ENCODE measurements at regions not wholly inside any gene's neighbourhood (a gene's known extent, or its start where the extent isn't known, plus 50 kb on each side); places are given as distances from the start of the nearest gene placed in this dataset.
"Not testable (repeated sequence)": the region's sequence is repeated elsewhere in the genome, so short reads cannot be mapped to it uniquely, and the experiment has no call there.

GRCh38 chr1:242973341-242973740 is 281.7 kb downstream of the CEP170 start:
- H3K9me3 ChIP-seq (ENCODE audit: control extremely low read depth in 1 of 5, control insufficient read depth in 4 of 5, insufficient read depth in 2 of 5, low read depth in 1 of 5, low read length in 4 of 5); CTCF ChIA-PET; DNase-seq; H3K36me3 ChIP-seq (ENCODE audit: control insufficient read depth in 4 of 4, insufficient read depth in 4 of 4, low read length in 3 of 4); H3K27ac ChIP-seq (ENCODE audit: insufficient read depth in 1 of 2, low read depth in 1 of 2, low read length in 2 of 2, poor library complexity in 1 of 2, severe bottlenecking in 2 of 2); H3K4me3 ChIP-seq (ENCODE audit: control insufficient read depth in 1 of 7, extremely low read depth in 1 of 7, insufficient read depth in 4 of 7, low read depth in 2 of 7, low read length in 6 of 7); H3K4me1 ChIP-seq (ENCODE audit: control extremely low read depth in 1 of 4, control insufficient read depth in 4 of 4, insufficient read depth in 4 of 4, low read length in 3 of 4); H3K27me3 ChIP-seq (replicated peaks in 2 of 5; ENCODE audit: control insufficient read depth in 4 of 5, insufficient read depth in 5 of 5, low read length in 4 of 5); POLR2A ChIA-PET: not testable (repeated sequence)
- no CpG with 5 or more reads among the region's 3 CpGs for WGBS (ENCODE audit: insufficient coverage)

GRCh38 chr1:242966892-242967291 is 288.2 kb downstream of the CEP170 start:
- no peak for DNase-seq
- Histone ChIP-seq H3K9me3 (ENCODE audit: control extremely low read depth in 1 of 5, control insufficient read depth in 4 of 5, insufficient read depth in 2 of 5, low read depth in 1 of 5, low read length in 4 of 5) (peaks cover 0 to 3% (median 2%) of the 10 kb centered on the region in 5 experiments), H3K4me1 (ENCODE audit: control extremely low read depth in 1 of 4, control insufficient read depth in 4 of 4, insufficient read depth in 4 of 4, low read length in 3 of 4) (no peaks in the 10 kb centered on the region), H3K27ac (ENCODE audit: insufficient read depth in 1 of 2, low read depth in 1 of 2, low read length in 2 of 2, poor library complexity in 1 of 2, severe bottlenecking in 2 of 2) (no peak overlapping the region), H3K4me3 (ENCODE audit: control insufficient read depth in 1 of 7, extremely low read depth in 1 of 7, insufficient read depth in 4 of 7, low read depth in 2 of 7, low read length in 6 of 7) (no peak overlapping the region), H3K36me3 (ENCODE audit: control insufficient read depth in 4 of 4, insufficient read depth in 4 of 4, low read length in 3 of 4) (no peaks in the 10 kb centered on the region), H3K27me3 (replicated peaks in 2 of 5; ENCODE audit: control insufficient read depth in 4 of 5, insufficient read depth in 5 of 5, low read length in 4 of 5) (no peaks in the 10 kb centered on the region)
- WGBS (ENCODE audit: insufficient coverage) = 100% methylated on average over 2 of the region's 3 CpGs
- CTCF ChIA-PET = no interaction called here
- POLR2A ChIA-PET = no interaction called here

- CTCF ChIA-PET = not testable (repeated sequence)
- no CpG with 5 or more reads among the region's 3 CpGs for WGBS (ENCODE audit: insufficient coverage)
Observed at GRCh38 chr1:242959397-242959796, 295.7 kb downstream of the CEP170 start.

GRCh38 chr1:242954945-242955344 is 300.1 kb downstream of the CEP170 start:
- H3K4me1 ChIP-seq (ENCODE audit: control extremely low read depth in 1 of 4, control insufficient read depth in 4 of 4, insufficient read depth in 4 of 4, low read length in 3 of 4); H3K36me3 ChIP-seq (ENCODE audit: control insufficient read depth in 4 of 4, insufficient read depth in 4 of 4, low read length in 3 of 4); CTCF ChIA-PET; H3K27me3 ChIP-seq (replicated peaks in 2 of 5; ENCODE audit: control insufficient read depth in 4 of 5, insufficient read depth in 5 of 5, low read length in 4 of 5); H3K4me3 ChIP-seq (ENCODE audit: control insufficient read depth in 1 of 7, extremely low read depth in 1 of 7, insufficient read depth in 4 of 7, low read depth in 2 of 7, low read length in 6 of 7); H3K27ac ChIP-seq (ENCODE audit: insufficient read depth in 1 of 2, low read depth in 1 of 2, low read length in 2 of 2, poor library complexity in 1 of 2, severe bottlenecking in 2 of 2); H3K9me3 ChIP-seq (ENCODE audit: control extremely low read depth in 1 of 5, control insufficient read depth in 4 of 5, insufficient read depth in 2 of 5, low read depth in 1 of 5, low read length in 4 of 5); DNase-seq; POLR2A ChIA-PET: not testable (repeated sequence)
- WGBS (ENCODE audit: insufficient coverage) = 100% methylated on average over 1 of the region's 3 CpGs

More at GRCh38 chr1:242959397-242959796, 295.7 kb downstream of the CEP170 start:
- H3K4me1 ChIP-seq (ENCODE audit: control extremely low read depth in 1 of 4, control insufficient read depth in 4 of 4, insufficient read depth in 4 of 4, low read length in 3 of 4); H3K27me3 ChIP-seq (replicated peaks in 2 of 5; ENCODE audit: control insufficient read depth in 4 of 5, insufficient read depth in 5 of 5, low read length in 4 of 5); H3K27ac ChIP-seq (ENCODE audit: insufficient read depth in 1 of 2, low read depth in 1 of 2, low read length in 2 of 2, poor library complexity in 1 of 2, severe bottlenecking in 2 of 2); H3K9me3 ChIP-seq (ENCODE audit: control extremely low read depth in 1 of 5, control insufficient read depth in 4 of 5, insufficient read depth in 2 of 5, low read depth in 1 of 5, low read length in 4 of 5); POLR2A ChIA-PET; DNase-seq; H3K4me3 ChIP-seq (ENCODE audit: control insufficient read depth in 1 of 7, extremely low read depth in 1 of 7, insufficient read depth in 4 of 7, low read depth in 2 of 7, low read length in 6 of 7); H3K36me3 ChIP-seq (ENCODE audit: control insufficient read depth in 4 of 4, insufficient read depth in 4 of 4, low read length in 3 of 4): not testable (repeated sequence)

- WGBS (ENCODE audit: insufficient coverage) = 93% methylated on average over 3 of the region's 3 CpGs
- Histone ChIP-seq H3K36me3 (ENCODE audit: control insufficient read depth in 4 of 4, insufficient read depth in 4 of 4, low read length in 3 of 4) (no peaks in the 10 kb centered on the region), H3K4me3 (ENCODE audit: control insufficient read depth in 1 of 7, extremely low read depth in 1 of 7, insufficient read depth in 4 of 7, low read depth in 2 of 7, low read length in 6 of 7) (no peak overlapping the region), H3K27me3 (replicated peaks in 2 of 5; ENCODE audit: control insufficient read depth in 4 of 5, insufficient read depth in 5 of 5, low read length in 4 of 5) (no peaks in the 10 kb centered on the region), H3K4me1 (ENCODE audit: control extremely low read depth in 1 of 4, control insufficient read depth in 4 of 4, insufficient read depth in 4 of 4, low read length in 3 of 4) (no peaks in the 10 kb centered on the region), H3K9me3 (ENCODE audit: control extremely low read depth in 1 of 5, control insufficient read depth in 4 of 5, insufficient read depth in 2 of 5, low read depth in 1 of 5, low read length in 4 of 5) (no peaks in the 10 kb centered on the region), H3K27ac (ENCODE audit: insufficient read depth in 1 of 2, low read depth in 1 of 2, low read length in 2 of 2, poor library complexity in 1 of 2, severe bottlenecking in 2 of 2) (no peak overlapping the region)
- ChIA-PET POLR2A (no interaction called here), CTCF (no interaction called here)
- no peak for DNase-seq
Observed at GRCh38 chr1:242946206-242946605, 308.9 kb downstream of the CEP170 start.

GRCh38 chr1:242936725-242937124 is 318.4 kb downstream of the CEP170 start:
- peak in 1 of 3 donors; percentile 2 for DNase-seq
- H3K27ac ChIP-seq (ENCODE audit: insufficient read depth in 1 of 2, low read depth in 1 of 2, low read length in 2 of 2, poor library complexity in 1 of 2, severe bottlenecking in 2 of 2); H3K27me3 ChIP-seq (replicated peaks in 2 of 5; ENCODE audit: control insufficient read depth in 4 of 5, insufficient read depth in 5 of 5, low read length in 4 of 5); H3K4me3 ChIP-seq (ENCODE audit: control insufficient read depth in 1 of 7, extremely low read depth in 1 of 7, insufficient read depth in 4 of 7, low read depth in 2 of 7, low read length in 6 of 7); H3K36me3 ChIP-seq (ENCODE audit: control insufficient read depth in 4 of 4, insufficient read depth in 4 of 4, low read length in 3 of 4); POLR2A ChIA-PET; H3K9me3 ChIP-seq (ENCODE audit: control extremely low read depth in 1 of 5, control insufficient read depth in 4 of 5, insufficient read depth in 2 of 5, low read depth in 1 of 5, low read length in 4 of 5); CTCF ChIA-PET; H3K4me1 ChIP-seq (ENCODE audit: control extremely low read depth in 1 of 4, control insufficient read depth in 4 of 4, insufficient read depth in 4 of 4, low read length in 3 of 4): not testable (repeated sequence)
- 30% methylated on average over 4 of the region's 11 CpGs for WGBS (ENCODE audit: insufficient coverage)

- CTCF ChIA-PET; H3K9me3 ChIP-seq (ENCODE audit: control extremely low read depth in 1 of 5, control insufficient read depth in 4 of 5, insufficient read depth in 2 of 5, low read depth in 1 of 5, low read length in 4 of 5); POLR2A ChIA-PET; H3K4me1 ChIP-seq (ENCODE audit: control extremely low read depth in 1 of 4, control insufficient read depth in 4 of 4, insufficient read depth in 4 of 4, low read length in 3 of 4); H3K27ac ChIP-seq (ENCODE audit: insufficient read depth in 1 of 2, low read depth in 1 of 2, low read length in 2 of 2, poor library complexity in 1 of 2, severe bottlenecking in 2 of 2); H3K27me3 ChIP-seq (replicated peaks in 2 of 5; ENCODE audit: control insufficient read depth in 4 of 5, insufficient read depth in 5 of 5, low read length in 4 of 5); H3K4me3 ChIP-seq (ENCODE audit: control insufficient read depth in 1 of 7, extremely low read depth in 1 of 7, insufficient read depth in 4 of 7, low read depth in 2 of 7, low read length in 6 of 7); H3K36me3 ChIP-seq (ENCODE audit: control insufficient read depth in 4 of 4, insufficient read depth in 4 of 4, low read length in 3 of 4): not testable (repeated sequence)
- 10% methylated on average over 3 of the region's 6 CpGs for WGBS (ENCODE audit: insufficient coverage)
- DNase-seq = peak in 1 of 3 donors; percentile 23
Observed at GRCh38 chr1:242924717-242925116, 330.4 kb downstream of the CEP170 start.

- H3K27ac ChIP-seq (ENCODE audit: insufficient read depth in 1 of 2, low read depth in 1 of 2, low read length in 2 of 2, poor library complexity in 1 of 2, severe bottlenecking in 2 of 2); H3K27me3 ChIP-seq (replicated peaks in 2 of 5; ENCODE audit: control insufficient read depth in 4 of 5, insufficient read depth in 5 of 5, low read length in 4 of 5); POLR2A ChIA-PET; CTCF ChIA-PET; H3K4me3 ChIP-seq (ENCODE audit: control insufficient read depth in 1 of 7, extremely low read depth in 1 of 7, insufficient read depth in 4 of 7, low read depth in 2 of 7, low read length in 6 of 7); H3K4me1 ChIP-seq (ENCODE audit: control extremely low read depth in 1 of 4, control insufficient read depth in 4 of 4, insufficient read depth in 4 of 4, low read length in 3 of 4); H3K9me3 ChIP-seq (ENCODE audit: control extremely low read depth in 1 of 5, control insufficient read depth in 4 of 5, insufficient read depth in 2 of 5, low read depth in 1 of 5, low read length in 4 of 5); DNase-seq; H3K36me3 ChIP-seq (ENCODE audit: control insufficient read depth in 4 of 4, insufficient read depth in 4 of 4, low read length in 3 of 4): not testable (repeated sequence)
- 100% methylated on average over 3 of the region's 3 CpGs for WGBS (ENCODE audit: insufficient coverage)
Observed at GRCh38 chr1:242923603-242924002, 331.5 kb downstream of the CEP170 start.
